H1 (cell line): ENCODE measurements at regions not wholly inside any gene's neighbourhood (a gene's known extent, or its start where the extent isn't known, plus 50 kb on each side); places are given as distances from the start of the nearest gene placed in this dataset.

Experiments used
- CTCF ChIA-PET: fragments of 300-600 bp; sonication (Branson Sonifier 250); formaldehyde crosslinking; loops from one replicate; lab custom pipeline; 2021; ENCODE audit not compliant: partially characterized antibody; lab: Charles Lee
- POLR2A ChIA-PET: fragments of 300-600 bp; sonication (Branson Sonifier 250); formaldehyde crosslinking; loops from one replicate; lab custom pipeline; 2021; ENCODE audit warnings: inconsistent platforms; ENCODE audit not compliant: partially characterized antibody; lab: Charles Lee
- DNase-seq, 2 experiments: peaks; one replicate each; pipeline versions ENCODE4 v3.0.0 to v3.0.0-alpha.2; 2010 to 2022; ENCODE audit warnings: low spot score in 2 of 2, low read depth in 1 of 2, mixed read lengths in 1 of 2
- FAIRE-seq: peaks from 2 replicates; lab custom pipeline; 2011; peaks lifted over from hg19 to GRCh38; lab: Jason Lieb, UNC
- H2AFZ ChIP-seq: 2 replicates; pipeline ENCODE4 v1.8.1; 2012; ENCODE audit warnings: low read length, inconsistent platforms
- H2AK5ac ChIP-seq: 2 replicates; pipeline ENCODE4 v1.6.1; 2013; ENCODE audit warnings: low read depth, low read length
- H2BK120ac ChIP-seq: replicated peaks from 2 replicates; pipeline ENCODE3; 2013; ENCODE audit warnings: low read depth, low read length, inconsistent platforms
- H2BK12ac ChIP-seq: 2 replicates; pipeline ENCODE4 v1.6.1; 2013; ENCODE audit warnings: low read depth, low read length
- H2BK15ac ChIP-seq: 2 replicates; pipeline ENCODE4 v1.6.1; 2013; ENCODE audit warnings: low read length
- H2BK20ac ChIP-seq: 2 replicates; pipeline ENCODE4 v1.6.1; 2013; ENCODE audit warnings: low read length
- H2BK5ac ChIP-seq: 2 replicates; pipeline ENCODE4 v1.6.1; 2013; ENCODE audit warnings: low read depth, low read length
- H3K14ac ChIP-seq: 2 replicates; pipeline ENCODE4 v1.6.1; 2013; ENCODE audit warnings: inconsistent platforms; ENCODE audit not compliant: insufficient read length
- H3K18ac ChIP-seq: 2 replicates; pipeline ENCODE4 v1.6.1; 2013; ENCODE audit warnings: low read length; ENCODE audit errors: extremely low read depth
- H3K23ac ChIP-seq: 2 replicates; pipeline ENCODE4 v1.6.1; 2013; ENCODE audit warnings: inconsistent platforms; ENCODE audit not compliant: insufficient read length
- H3K23me2 ChIP-seq: 2 replicates; pipeline ENCODE4 v1.6.1; 2013; ENCODE audit warnings: low read depth, low read length
- H3K27ac ChIP-seq: 2 replicates; pipeline ENCODE4 v1.6.1; 2011; ENCODE audit warnings: low read depth, low read length, inconsistent platforms
- H3K27me3 ChIP-seq, 4 experiments: replicated peaks in 1 of 4; 1 replicate in 1 of 4; 2 replicates in 3 of 4; pipeline versions ENCODE4 v1.6.1 to v1.8.1; 2011 to 2013; ENCODE audit warnings: low read length in 3 of 4, mild to moderate bottlenecking in 3 of 4, inconsistent platforms in 2 of 4, mixed read lengths in 2 of 4, moderate library complexity in 1 of 4; ENCODE audit not compliant: control insufficient read depth in 3 of 4, insufficient read depth in 3 of 4; ENCODE audit errors: extremely low read depth in 1 of 4
- H3K36me3 ChIP-seq, 4 experiments: 2 replicates each; pipeline versions ENCODE4 v1.6.1 to v1.8.1; 2011 to 2013; ENCODE audit warnings: mild to moderate bottlenecking in 4 of 4, low read length in 3 of 4, moderate library complexity in 2 of 4, control low read depth in 1 of 4, inconsistent platforms in 1 of 4; ENCODE audit not compliant: insufficient read depth in 4 of 4, control insufficient read depth in 2 of 4
- H3K4ac ChIP-seq: replicated peaks from 2 replicates; pipeline ENCODE3; 2013; ENCODE audit warnings: low read length, low read depth, mixed read lengths, inconsistent platforms; ENCODE audit not compliant: insufficient read length
- H3K4me1 ChIP-seq, 4 experiments: replicated peaks in 1 of 4; 1 replicate in 1 of 4; 2 replicates in 3 of 4; pipeline versions ENCODE4 v1.6.1 to v1.8.1; 2011 to 2013; ENCODE audit warnings: low read length in 3 of 4, inconsistent platforms in 2 of 4, mixed read lengths in 1 of 4; ENCODE audit not compliant: insufficient read depth in 4 of 4, control insufficient read depth in 3 of 4
- H3K4me2 ChIP-seq, 2 experiments: 2 replicates each; pipeline versions ENCODE4 v1.6.1 to v1.8.1; 2011 to 2013; ENCODE audit warnings: low read depth in 2 of 2, low read length in 2 of 2, control low read depth in 1 of 2, inconsistent platforms in 1 of 2, mild to moderate bottlenecking in 1 of 2; ENCODE audit not compliant: insufficient read depth in 1 of 2
- H3K4me3 ChIP-seq, 4 experiments: fragments of 200-600, 300-600 bp in 1 of 4; sonication (generic), shearing (Covaris generic), sonication (Bioruptor Twin) in 1 of 4; 2 replicates each; pipeline versions ENCODE4 v1.5.1 to v1.8.1; 2011 to 2016; ENCODE audit warnings: low read length in 4 of 4, low read depth in 3 of 4, control low read depth in 2 of 4, inconsistent platforms in 2 of 4, mild to moderate bottlenecking in 2 of 4, mixed read lengths in 1 of 4, moderate library complexity in 1 of 4; ENCODE audit not compliant: insufficient read depth in 2 of 4; ENCODE audit errors: extremely low read depth in 1 of 4
- H3K56ac ChIP-seq: replicated peaks from 2 replicates; pipeline ENCODE3; 2013; ENCODE audit warnings: low read depth, mild to moderate bottlenecking, mixed read lengths, low read length, inconsistent platforms; ENCODE audit not compliant: insufficient read length
- H3K79me1 ChIP-seq: 2 replicates; pipeline ENCODE4 v1.6.1; 2013; ENCODE audit warnings: low read depth, low read length, control low read depth
- H3K79me2 ChIP-seq, 2 experiments: 2 replicates each; pipeline versions ENCODE4 v1.6.1 to v1.8.1; 2012 to 2013; ENCODE audit warnings: low read length in 2 of 2, mild to moderate bottlenecking in 2 of 2, inconsistent platforms in 1 of 2; ENCODE audit not compliant: insufficient read depth in 2 of 2, control insufficient read depth in 1 of 2
- H3K9ac ChIP-seq, 4 experiments: replicated peaks in 1 of 4; 1 replicate in 1 of 4; 2 replicates in 3 of 4; pipeline versions ENCODE4 v1.6.1 to v1.8.1; 2011 to 2013; ENCODE audit warnings: low read depth in 3 of 4, low read length in 3 of 4, control low read depth in 2 of 4, mild to moderate bottlenecking in 2 of 4, moderate library complexity in 2 of 4, inconsistent platforms in 1 of 4; ENCODE audit errors: extremely low read depth in 1 of 4
- H3K9me3 ChIP-seq, 2 experiments: 2 replicates each; pipeline versions ENCODE4 v1.6.1 to v1.8.1; 2012 to 2013; ENCODE audit warnings: mild to moderate bottlenecking in 2 of 2, moderate library complexity in 2 of 2, control low read depth in 1 of 2, inconsistent platforms in 1 of 2, low read depth in 1 of 2, low read length in 1 of 2, mixed read lengths in 1 of 2; ENCODE audit not compliant: insufficient read depth in 2 of 2
- H4K20me1 ChIP-seq, 2 experiments: replicated peaks in 1 of 2; 2 replicates each; pipeline versions ENCODE3 to v1.8.1; 2011 to 2013; ENCODE audit warnings: inconsistent platforms in 2 of 2, low read length in 2 of 2, mild to moderate bottlenecking in 1 of 2; ENCODE audit not compliant: insufficient read depth in 2 of 2, control insufficient read depth in 1 of 2
- H4K5ac ChIP-seq: 2 replicates; pipeline ENCODE4 v1.6.1; 2013; ENCODE audit warnings: low read length, low read depth, mixed read lengths, inconsistent platforms; ENCODE audit not compliant: insufficient read length
- H4K8ac ChIP-seq: 2 replicates; pipeline ENCODE4 v1.8.0; 2013; ENCODE audit warnings: mild to moderate bottlenecking, moderate library complexity, low read length, inconsistent platforms; ENCODE audit not compliant: insufficient read depth; ENCODE audit errors: extremely low read depth
- H4K91ac ChIP-seq: replicated peaks from 2 replicates; pipeline ENCODE3; 2013; ENCODE audit warnings: low read length, mixed read lengths, inconsistent platforms; ENCODE audit not compliant: insufficient read length
- GTF2F1 ChIP-seq: IDR thresholded peaks from 2 replicates; pipeline ENCODE4 v1.6.1; 2012; ENCODE audit warnings: low read depth, low read length, improper control_type of control experiment, borderline replicate concordance
- JUND ChIP-seq: IDR thresholded peaks from 2 replicates; pipeline ENCODE4 v1.6.1; 2011; ENCODE audit warnings: mild to moderate bottlenecking, improper control_type of control experiment, low read length
- MAX ChIP-seq: IDR thresholded peaks from 2 replicates; pipeline ENCODE4 v1.6.1; 2012; ENCODE audit warnings: inconsistent platforms
- POU5F1 ChIP-seq: IDR thresholded peaks from 2 replicates; pipeline ENCODE4 v1.6.1; 2011; ENCODE audit warnings: low read depth, mild to moderate bottlenecking, low read length, moderate library complexity
- RBBP5 ChIP-seq: IDR thresholded peaks from 2 replicates; pipeline ENCODE4 v1.7.1; 2012; ENCODE audit warnings: low read depth, mild to moderate bottlenecking, inconsistent platforms, low read length, moderate library complexity, borderline replicate concordance
- SP4 ChIP-seq: IDR thresholded peaks from 2 replicates; pipeline ENCODE4 v1.6.1; 2012; ENCODE audit warnings: low read length, inconsistent platforms
- TBP ChIP-seq: IDR thresholded peaks from 2 replicates; pipeline ENCODE4 v1.6.1; 2011; ENCODE audit warnings: low read depth, low read length, improper control_type of control experiment
- USF2 ChIP-seq: IDR thresholded peaks from 2 replicates; pipeline ENCODE4 v1.6.1; 2011; ENCODE audit warnings: low read length, improper control_type of control experiment
- ZNF274 ChIP-seq: IDR thresholded peaks from 2 replicates; pipeline ENCODE4 v1.7.0; 2012; ENCODE audit warnings: low read length, borderline replicate concordance; ENCODE audit errors: extremely low read depth
- WGBS, 2 experiments: shearing (Covaris generic) in 1 of 2; methylation state at CpG; one replicate each; pipeline versions ENCODE4 v1.1.6 to v1.1.7; 2013 to 2015; ENCODE audit warnings: low lambda C conversion rate in 2 of 2, mixed read lengths in 2 of 2, inconsistent platforms in 1 of 2, low coverage in 1 of 2, missing lambda C conversion rate in 1 of 2; ENCODE audit not compliant: insufficient replicate concordance in 2 of 2, insufficient coverage in 1 of 2, insufficient read length in 1 of 2; ENCODE audit errors: extremely low coverage in 1 of 2, missing lambda C conversion rate in 1 of 2; 5-methylcytosine and 5-hydroxymethylcytosine counted together

- no peak overlapping the region for H4K8ac ChIP-seq
- H2BK12ac ChIP-seq = no peak overlapping the region
- no peak overlapping the region for H3K4me3 ChIP-seq
- no peaks in the 10 kb centered on the region for H3K79me1 ChIP-seq
- H3K23me2 ChIP-seq = no peaks in the 10 kb centered on the region
- no peak overlapping the region for H3K23ac ChIP-seq
- H2BK15ac ChIP-seq = no peak overlapping the region
- H4K5ac ChIP-seq = no peak overlapping the region
- TF ChIP-seq GTF2F1 = no peak
- no peak for TF ChIP-seq TBP
- no peak for TF ChIP-seq MAX
- TF ChIP-seq USF2 = no peak
- no peak for TF ChIP-seq JUND
- TF ChIP-seq POU5F1 = no peak
- no peak for TF ChIP-seq SP4
- TF ChIP-seq ZNF274 = no peak
- TF ChIP-seq RBBP5 = no peak
- TF ChIP-seq, all 59 proteins: peak for 0
- Histone ChIP-seq H2AFZ (no peak overlapping the region), H2BK120ac (no peak overlapping the region), H2BK20ac (no peak overlapping the region), H4K20me1 (no peaks in the 10 kb centered on the region), H3K9me3 (peaks cover 0 to 13% of the 10 kb centered on the region in 2 experiments; a peak in 2 of 4 replicates), H3K56ac (no peak overlapping the region), H2BK5ac (no peak overlapping the region), H3K4ac (no peak overlapping the region), H3K79me2 (no peaks in the 10 kb centered on the region), H2AK5ac (no peak overlapping the region), H3K9ac (no peak overlapping the region), H3K4me2 (no peak overlapping the region), H3K27me3 (peaks cover 0 to 1% (median 0%) of the 10 kb centered on the region in 4 experiments; a peak in 1 of 7 replicates), H3K27ac (no peak overlapping the region), H3K4me1 (no peaks in the 10 kb centered on the region; a peak in 1 of 7 replicates), H4K91ac (no peak overlapping the region), H3K14ac (no peak overlapping the region), H3K18ac (no peak overlapping the region), H3K36me3 (no peaks in the 10 kb centered on the region)
- FAIRE-seq = no peak
- DNase-seq = no peak
- ChIA-PET POLR2A (interaction anchor here (0.7 kb wide), 2 partner anchors 50 to 1358 kb away, joined by 3 read pairs; no protein-coding TSS in a partner anchor), CTCF (interaction anchor here (2.8 kb wide), 1 partner anchor 59 kb away, joined by 9 read pairs; no protein-coding TSS in a partner anchor)
- 80% methylated on average over 6 of the region's 6 CpGs; no CpG with 5 or more reads in 1 of the 2 experiments for WGBS, 2 experiments
Measured at GRCh38 chr13:98092888-98093287, 50.0 kb upstream of the FARP1 start.
